Caki2 (cell line): ENCODE measurements at regions not wholly inside any gene's neighbourhood (a gene's known extent, or its start where the extent isn't known, plus 50 kb on each side); places are given as distances from the start of the nearest gene placed in this dataset.
"Not testable (repeated sequence)": the region's sequence is repeated elsewhere in the genome, so short reads cannot be mapped to it uniquely, and the experiment has no call there.

Experiments used
- DNase-seq: peaks from one replicate; pipeline ENCODE4 v3.0.0-alpha.2; 2015; ENCODE audit warnings: low read depth
- in situ Hi-C: cut with HindIII; loops from 2 replicates; pipeline ENCODE4 v1.10.0; 2016; ENCODE audit warnings: low sequenced_read_pairs, low pct_unique_long_range_greater_than_20kb, mixed read lengths

GRCh38 chr13:82569581-82569980 is 1312.7 kb downstream of the SLITRK1 start:
- in situ Hi-C loops, result no loop called here
- no peak for DNase-seq

GRCh38 chr13:82566864-82567263 is 1315.4 kb downstream of the SLITRK1 start:
- no peak for DNase-seq
- in situ Hi-C loops, result no loop called here

- in situ Hi-C loops, result no loop called here
These were observed 1317.1 kb downstream of the SLITRK1 start for GRCh38 chr13:82565201-82565600.

GRCh38 chr13:82560889-82561288 is 1321.4 kb downstream of the SLITRK1 start:
- in situ Hi-C loops, result no loop called here
- DNase-seq, result no peak

More at GRCh38 chr13:82565201-82565600, 1317.1 kb downstream of the SLITRK1 start:
- DNase-seq, result no peak

- DNase-seq, result no peak
- in situ Hi-C loops, result no loop called here
These were observed 1359.4 kb downstream of the SLITRK1 start for GRCh38 chr13:82522872-82523271.

- DNase-seq, result no peak
- in situ Hi-C loops, result no loop called here
These were observed 1375.4 kb downstream of the SLITRK1 start for GRCh38 chr13:82506805-82507414.

- DNase-seq, result no peak
- in situ Hi-C loops, result no loop called here
These were observed 1380.4 kb downstream of the SLITRK1 start for GRCh38 chr13:82501834-82502233.

GRCh38 chr13:82480415-82480814 is 1401.9 kb downstream of the SLITRK1 start:
- in situ Hi-C loops, result no loop called here
- no peak for DNase-seq

- in situ Hi-C loops, result no loop called here
- DNase-seq, result no peak
These were observed 1404.8 kb downstream of the SLITRK1 start for GRCh38 chr13:82477436-82477835.

- in situ Hi-C loops, result no loop called here
- no peak for DNase-seq
These were observed 1414.6 kb downstream of the SLITRK1 start for GRCh38 chr13:82467626-82468025.

- DNase-seq, in situ Hi-C loops: not testable (repeated sequence)
These were observed 1422.7 kb downstream of the SLITRK1 start for GRCh38 chr13:82459575-82459974.

- no peak for DNase-seq
These were observed 1424.1 kb downstream of the SLITRK1 start for GRCh38 chr13:82458169-82458568.

GRCh38 chr13:82457548-82457947 is 1424.7 kb downstream of the SLITRK1 start:
- DNase-seq, in situ Hi-C loops: not testable (repeated sequence)

More at GRCh38 chr13:82458169-82458568, 1424.1 kb downstream of the SLITRK1 start:
- in situ Hi-C loops, result no loop called here

- in situ Hi-C loops, result no loop called here
- peak; percentile 22 for DNase-seq
These were observed 1434.7 kb downstream of the SLITRK1 start for GRCh38 chr13:82447416-82448077.

GRCh38 chr13:82439159-82439904 is 1442.9 kb downstream of the SLITRK1 start:
- in situ Hi-C loops, result no loop called here
- DNase-seq, result no peak

- in situ Hi-C loops, result no loop called here
- DNase-seq, result no peak
These were observed 1444.0 kb downstream of the SLITRK1 start for GRCh38 chr13:82438320-82438719.

GRCh38 chr13:82436099-82436585 is 1446.1 kb downstream of the SLITRK1 start:
- DNase-seq, result no peak
- in situ Hi-C loops, result no loop called here

GRCh38 chr13:82432949-82433348 is 1449.3 kb downstream of the SLITRK1 start:
- DNase-seq, result no peak
- in situ Hi-C loops, result no loop called here

GRCh38 chr13:82412749-82413148 is 1469.5 kb downstream of the SLITRK1 start:
- DNase-seq, result no peak
- in situ Hi-C loops, result no loop called here
